ENCODE measurements at regions not wholly inside any gene's neighbourhood (a gene's known extent, or its start where the extent isn't known, plus 50 kb on each side); places are given as distances from the start of the nearest gene placed in this dataset.
"Not testable (repeated sequence)": the region's sequence is repeated elsewhere in the genome, so short reads cannot be mapped to it uniquely, and the experiment has no call there.

DNA sequence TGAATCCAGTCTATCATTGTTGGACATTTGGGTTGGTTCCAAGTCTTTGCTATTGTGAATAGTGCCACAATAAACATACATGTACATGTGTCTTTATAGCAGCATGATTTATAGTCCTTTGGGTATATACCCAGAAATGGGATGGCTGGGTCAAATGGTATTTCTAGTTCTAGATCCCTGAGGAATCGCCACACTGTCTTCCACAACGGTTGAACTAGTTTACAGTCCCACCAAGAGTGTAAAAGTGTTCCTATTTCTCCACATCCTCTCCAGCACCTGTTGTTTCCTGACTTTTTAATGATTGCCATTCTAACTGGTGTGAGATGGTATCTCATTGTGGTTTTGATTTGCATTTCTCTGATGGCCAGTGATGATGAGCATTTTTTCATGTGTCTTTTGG lies 137.4 kb upstream of the DST start:
- TF ChIP-seq, protein P1, sequence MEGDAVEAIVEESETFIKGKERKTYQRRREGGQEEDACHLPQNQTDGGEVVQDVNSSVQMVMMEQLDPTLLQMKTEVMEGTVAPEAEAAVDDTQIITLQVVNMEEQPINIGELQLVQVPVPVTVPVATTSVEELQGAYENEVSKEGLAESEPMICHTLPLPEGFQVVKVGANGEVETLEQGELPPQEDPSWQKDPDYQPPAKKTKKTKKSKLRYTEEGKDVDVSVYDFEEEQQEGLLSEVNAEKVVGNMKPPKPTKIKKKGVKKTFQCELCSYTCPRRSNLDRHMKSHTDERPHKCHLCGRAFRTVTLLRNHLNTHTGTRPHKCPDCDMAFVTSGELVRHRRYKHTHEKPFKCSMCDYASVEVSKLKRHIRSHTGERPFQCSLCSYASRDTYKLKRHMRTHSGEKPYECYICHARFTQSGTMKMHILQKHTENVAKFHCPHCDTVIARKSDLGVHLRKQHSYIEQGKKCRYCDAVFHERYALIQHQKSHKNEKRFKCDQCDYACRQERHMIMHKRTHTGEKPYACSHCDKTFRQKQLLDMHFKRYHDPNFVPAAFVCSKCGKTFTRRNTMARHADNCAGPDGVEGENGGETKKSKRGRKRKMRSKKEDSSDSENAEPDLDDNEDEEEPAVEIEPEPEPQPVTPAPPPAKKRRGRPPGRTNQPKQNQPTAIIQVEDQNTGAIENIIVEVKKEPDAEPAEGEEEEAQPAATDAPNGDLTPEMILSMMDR (IDR thresholded peaks at IDR 0.05): not testable (repeated sequence)
- not testable (repeated sequence) for TF ChIP-seq POLR2AphosphoS5 (IDR thresholded peaks at IDR 0.05)
